ENCODE measurements at regions not wholly inside any gene's neighbourhood (a gene's known extent, or its start where the extent isn't known, plus 50 kb on each side); places are given as distances from the start of the nearest gene placed in this dataset.

DNA sequence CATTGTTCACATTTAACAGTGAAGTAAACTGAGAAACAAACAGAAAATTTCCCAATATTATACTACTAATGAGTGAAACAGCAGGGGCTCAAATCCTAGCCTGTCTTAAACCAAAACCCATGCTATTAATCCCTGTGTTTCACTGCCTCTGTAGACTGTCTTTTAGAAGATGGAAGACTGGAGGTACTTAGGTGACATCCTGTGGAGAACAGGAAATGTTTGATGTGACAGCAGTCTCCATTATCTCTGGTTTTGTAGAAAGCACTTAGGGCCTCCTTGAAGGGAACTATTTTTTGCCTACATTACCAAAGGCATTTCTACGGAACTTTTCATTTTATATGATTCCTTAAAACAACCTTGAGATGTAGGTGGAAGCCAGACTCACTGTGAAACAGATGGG is 288.1 kb upstream of the SORL1-AS1 start:
- TF ChIP-seq, protein P1, sequence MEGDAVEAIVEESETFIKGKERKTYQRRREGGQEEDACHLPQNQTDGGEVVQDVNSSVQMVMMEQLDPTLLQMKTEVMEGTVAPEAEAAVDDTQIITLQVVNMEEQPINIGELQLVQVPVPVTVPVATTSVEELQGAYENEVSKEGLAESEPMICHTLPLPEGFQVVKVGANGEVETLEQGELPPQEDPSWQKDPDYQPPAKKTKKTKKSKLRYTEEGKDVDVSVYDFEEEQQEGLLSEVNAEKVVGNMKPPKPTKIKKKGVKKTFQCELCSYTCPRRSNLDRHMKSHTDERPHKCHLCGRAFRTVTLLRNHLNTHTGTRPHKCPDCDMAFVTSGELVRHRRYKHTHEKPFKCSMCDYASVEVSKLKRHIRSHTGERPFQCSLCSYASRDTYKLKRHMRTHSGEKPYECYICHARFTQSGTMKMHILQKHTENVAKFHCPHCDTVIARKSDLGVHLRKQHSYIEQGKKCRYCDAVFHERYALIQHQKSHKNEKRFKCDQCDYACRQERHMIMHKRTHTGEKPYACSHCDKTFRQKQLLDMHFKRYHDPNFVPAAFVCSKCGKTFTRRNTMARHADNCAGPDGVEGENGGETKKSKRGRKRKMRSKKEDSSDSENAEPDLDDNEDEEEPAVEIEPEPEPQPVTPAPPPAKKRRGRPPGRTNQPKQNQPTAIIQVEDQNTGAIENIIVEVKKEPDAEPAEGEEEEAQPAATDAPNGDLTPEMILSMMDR (CRISPR knock-in tag; IDR thresholded peaks at IDR 0.05) = no peak
- TF ChIP-seq ZNF460 (CRISPR knock-in tag; IDR thresholded peaks at IDR 0.05; ENCODE audit: borderline replicate concordance) (no peak), EED (CRISPR knock-in tag; IDR thresholded peaks at IDR 0.05) (no peak), TAF1 (CRISPR knock-in tag; IDR thresholded peaks at IDR 0.05) (no peak)
- TF ChIP-seq, protein P2, sequence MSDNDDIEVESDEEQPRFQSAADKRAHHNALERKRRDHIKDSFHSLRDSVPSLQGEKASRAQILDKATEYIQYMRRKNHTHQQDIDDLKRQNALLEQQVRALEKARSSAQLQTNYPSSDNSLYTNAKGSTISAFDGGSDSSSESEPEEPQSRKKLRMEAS (IDR thresholded peaks at IDR 0.05) = no peak

Data from HepG2 (cell line).